ENCODE measurements at regions not wholly inside any gene's neighbourhood (a gene's known extent, or its start where the extent isn't known, plus 50 kb on each side); places are given as distances from the start of the nearest gene placed in this dataset.

GRCh38 chr7:84812021-84812420, 374.8 kb downstream of the SEMA3D start:
- no peak for TF ChIP-seq CTCF (IDR thresholded peaks at IDR 0.05; ENCODE audit: low read depth, low read length, missing control alignments)

DNA sequence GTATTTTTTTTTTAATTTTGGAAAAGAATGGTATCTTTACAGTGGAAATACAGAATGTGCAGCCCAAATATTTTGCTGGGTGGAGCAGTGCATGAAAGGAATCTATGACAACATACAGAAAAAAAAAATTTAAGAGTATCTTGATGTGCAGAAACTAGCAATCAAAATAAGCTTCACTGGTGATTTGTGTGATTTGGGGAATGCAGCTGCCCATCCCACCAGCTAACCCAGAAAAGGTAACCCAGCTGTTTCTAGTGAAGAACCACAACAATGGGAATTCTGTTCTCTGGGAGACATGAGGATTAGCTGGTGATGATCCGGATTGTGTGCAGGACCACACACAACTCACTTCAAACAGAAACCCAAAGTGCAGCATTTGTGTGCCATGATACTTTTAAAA, 375.5 kb downstream of the SEMA3D start:
- in situ Hi-C loops (cut with HindIII; ENCODE audit: low sequenced_read_pairs), result no loop called here
- no peak for TF ChIP-seq CTCF (IDR thresholded peaks at IDR 0.05; ENCODE audit: low read depth, low read length, missing control alignments)
- no peak for DNase-seq (ENCODE audit: low read depth)
- H3K4me3 ChIP-seq (ENCODE audit: low read depth, low read length), result no peak overlapping the region

More at GRCh38 chr7:84812021-84812420, 374.8 kb downstream of the SEMA3D start:
- DNase-seq (ENCODE audit: low read depth), result no peak
- no peak overlapping the region for H3K4me3 ChIP-seq (ENCODE audit: low read depth, low read length)
- in situ Hi-C loops (cut with HindIII; ENCODE audit: low sequenced_read_pairs), result no loop called here

DNA sequence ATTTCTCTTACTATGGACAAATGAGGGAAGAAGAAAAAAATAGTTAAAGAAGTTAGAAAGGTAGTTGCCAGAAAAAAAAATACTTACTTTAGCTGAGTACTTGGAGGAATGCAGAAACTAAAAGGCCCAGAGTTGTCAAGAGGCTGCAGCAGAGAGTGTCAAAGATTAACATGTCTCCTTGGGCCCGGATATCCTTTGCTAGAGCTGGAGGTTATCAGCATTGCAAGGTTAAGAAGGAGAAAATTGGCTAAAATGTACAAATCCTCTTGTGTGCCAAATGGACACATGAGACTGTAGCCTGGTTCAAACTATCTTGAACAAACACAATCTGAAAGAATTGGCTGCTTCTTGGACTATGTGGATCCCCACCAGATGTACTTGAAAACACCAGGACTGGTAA, 377.0 kb downstream of the SEMA3D start:
- in situ Hi-C loops (cut with HindIII; ENCODE audit: low sequenced_read_pairs), result no loop called here
- no peak for DNase-seq (ENCODE audit: low read depth)
- H3K4me3 ChIP-seq (ENCODE audit: low read depth, low read length), result no peak overlapping the region
- no peak for TF ChIP-seq CTCF (IDR thresholded peaks at IDR 0.05; ENCODE audit: low read depth, low read length, missing control alignments)

DNA sequence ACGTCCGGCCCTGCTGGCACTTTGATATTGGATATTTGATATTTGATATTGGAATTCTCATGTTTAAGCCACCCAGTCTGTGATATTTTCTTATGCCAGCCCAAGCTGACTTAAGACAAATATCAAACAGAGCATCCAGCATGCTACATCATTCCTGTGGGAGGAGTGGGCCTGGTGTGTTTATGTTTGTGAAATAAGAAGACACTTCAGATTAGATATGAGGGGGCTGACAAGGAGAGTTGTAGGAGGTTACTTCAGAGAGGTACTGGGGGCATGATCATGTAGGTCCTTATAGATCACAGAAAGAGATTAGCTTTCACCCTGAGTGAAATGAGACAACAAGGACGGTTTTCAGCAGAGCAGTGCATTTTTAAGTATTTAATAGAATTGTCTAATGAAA, 382.9 kb downstream of the SEMA3D start:
- TF ChIP-seq CTCF (IDR thresholded peaks at IDR 0.05; ENCODE audit: low read depth, low read length, missing control alignments), result no peak
- no peak overlapping the region for H3K4me3 ChIP-seq (ENCODE audit: low read depth, low read length)
- in situ Hi-C loops (cut with HindIII; ENCODE audit: low sequenced_read_pairs), result no loop called here
- DNase-seq (ENCODE audit: low read depth), result no peak

DNA sequence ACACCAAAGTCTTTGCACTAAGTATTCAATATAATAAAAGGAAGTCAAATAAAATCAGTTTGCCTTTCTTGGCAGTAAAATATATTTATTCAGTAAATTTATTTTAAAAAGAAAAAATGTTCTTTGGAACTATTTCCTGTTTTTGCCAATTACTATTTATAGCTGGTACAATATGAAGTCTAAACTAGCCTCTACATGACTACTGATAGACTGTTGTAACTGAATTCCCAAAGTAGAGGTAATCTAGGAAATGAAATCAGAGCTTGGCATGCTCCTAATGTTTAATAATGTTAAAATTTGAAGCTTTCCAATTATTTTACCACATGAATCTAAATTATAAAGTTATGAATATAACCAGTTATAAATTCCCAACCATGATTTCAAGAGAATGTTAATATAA, 385.5 kb downstream of the SEMA3D start:
- H3K4me3 ChIP-seq (ENCODE audit: low read depth, low read length), result no peak overlapping the region
- no peak for TF ChIP-seq CTCF (IDR thresholded peaks at IDR 0.05; ENCODE audit: low read depth, low read length, missing control alignments)
- in situ Hi-C loops (cut with HindIII; ENCODE audit: low sequenced_read_pairs), result no loop called here
- DNase-seq (ENCODE audit: low read depth), result no peak

- DNase-seq (ENCODE audit: low read depth), result no peak
- no peak overlapping the region for H3K4me3 ChIP-seq (ENCODE audit: low read depth, low read length)
- TF ChIP-seq CTCF (IDR thresholded peaks at IDR 0.05; ENCODE audit: low read depth, low read length, missing control alignments), result no peak
- in situ Hi-C loops (cut with HindIII; ENCODE audit: low sequenced_read_pairs), result no loop called here
These were observed 386.0 kb downstream of the SEMA3D start for GRCh38 chr7:84800846-84801245.

DNA sequence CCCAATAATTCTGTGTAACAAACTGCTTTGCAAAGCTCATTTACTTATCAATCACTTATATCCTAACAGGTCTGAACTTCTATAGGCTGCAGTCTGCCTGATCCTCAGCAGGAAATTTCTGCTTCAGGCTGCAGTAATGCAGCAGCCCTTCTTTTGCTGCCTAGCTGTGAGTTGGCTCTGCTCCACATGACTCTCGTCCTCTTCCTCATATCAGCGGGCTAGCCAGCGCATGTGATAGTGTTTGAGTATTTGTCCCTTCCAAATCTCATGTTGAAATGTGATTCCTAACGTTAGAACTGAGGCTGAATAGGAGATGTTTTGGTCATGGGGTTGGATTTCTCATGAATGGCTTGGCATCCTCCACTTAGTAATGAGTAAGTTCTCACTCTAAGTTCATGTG, 387.8 kb downstream of the SEMA3D start:
- DNase-seq (ENCODE audit: low read depth), result no peak
- no peak for TF ChIP-seq CTCF (IDR thresholded peaks at IDR 0.05; ENCODE audit: low read depth, low read length, missing control alignments)
- in situ Hi-C loops (cut with HindIII; ENCODE audit: low sequenced_read_pairs), result no loop called here
- no peak overlapping the region for H3K4me3 ChIP-seq (ENCODE audit: low read depth, low read length)

All from astrocyte of the cerebellum (primary cell).